ENCODE measurements at regions not wholly inside any gene's neighbourhood (a gene's known extent, or its start where the extent isn't known, plus 50 kb on each side); places are given as distances from the start of the nearest gene placed in this dataset.

DNA sequence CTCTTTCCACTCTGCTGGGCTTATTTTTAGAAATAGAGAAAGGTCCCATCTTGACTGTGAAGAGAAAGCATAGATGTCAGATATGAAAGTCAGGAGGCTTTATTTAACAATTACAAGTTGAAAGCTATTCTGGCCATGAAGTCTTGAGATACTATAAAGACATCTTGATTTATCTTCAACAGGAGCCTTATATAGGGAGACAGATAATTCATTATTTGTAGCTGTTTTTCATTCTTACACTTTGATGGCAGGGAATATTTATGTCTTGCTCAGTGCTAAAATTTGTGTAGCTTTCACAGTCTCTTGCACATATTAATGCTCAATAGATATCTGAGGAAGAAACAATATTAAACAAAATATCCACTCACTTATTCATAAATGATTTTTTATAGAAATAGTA lies 248.8 kb downstream of the C3orf38 start:
- no peak overlapping the region for H3K4me2 ChIP-seq (ENCODE audit: low read length)
- no peak for TF ChIP-seq SMC3 (conservative IDR thresholded peaks at IDR 0.05; ENCODE audit: poor library complexity)
- no peak for TF ChIP-seq RAD21 (conservative IDR thresholded peaks at IDR 0.05)
- no peak for TF ChIP-seq EZH2 (IDR thresholded peaks at IDR 0.05; ENCODE audit: borderline replicate concordance, insufficient read depth, low read length, poor library complexity, severe bottlenecking)
- TF ChIP-seq EP300 (conservative IDR thresholded peaks at IDR 0.05; ENCODE audit: poor library complexity, severe bottlenecking): no peak
- TF ChIP-seq POLR2AphosphoS5 (IDR thresholded peaks at IDR 0.05): no peak
- TF ChIP-seq, protein P1, sequence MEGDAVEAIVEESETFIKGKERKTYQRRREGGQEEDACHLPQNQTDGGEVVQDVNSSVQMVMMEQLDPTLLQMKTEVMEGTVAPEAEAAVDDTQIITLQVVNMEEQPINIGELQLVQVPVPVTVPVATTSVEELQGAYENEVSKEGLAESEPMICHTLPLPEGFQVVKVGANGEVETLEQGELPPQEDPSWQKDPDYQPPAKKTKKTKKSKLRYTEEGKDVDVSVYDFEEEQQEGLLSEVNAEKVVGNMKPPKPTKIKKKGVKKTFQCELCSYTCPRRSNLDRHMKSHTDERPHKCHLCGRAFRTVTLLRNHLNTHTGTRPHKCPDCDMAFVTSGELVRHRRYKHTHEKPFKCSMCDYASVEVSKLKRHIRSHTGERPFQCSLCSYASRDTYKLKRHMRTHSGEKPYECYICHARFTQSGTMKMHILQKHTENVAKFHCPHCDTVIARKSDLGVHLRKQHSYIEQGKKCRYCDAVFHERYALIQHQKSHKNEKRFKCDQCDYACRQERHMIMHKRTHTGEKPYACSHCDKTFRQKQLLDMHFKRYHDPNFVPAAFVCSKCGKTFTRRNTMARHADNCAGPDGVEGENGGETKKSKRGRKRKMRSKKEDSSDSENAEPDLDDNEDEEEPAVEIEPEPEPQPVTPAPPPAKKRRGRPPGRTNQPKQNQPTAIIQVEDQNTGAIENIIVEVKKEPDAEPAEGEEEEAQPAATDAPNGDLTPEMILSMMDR (IDR thresholded peaks at IDR 0.05; ENCODE audit: poor library complexity, severe bottlenecking): no peak
- TF ChIP-seq TAF1 (IDR thresholded peaks at IDR 0.05; ENCODE audit: low read depth): no peak
- TF ChIP-seq, protein P2, sequence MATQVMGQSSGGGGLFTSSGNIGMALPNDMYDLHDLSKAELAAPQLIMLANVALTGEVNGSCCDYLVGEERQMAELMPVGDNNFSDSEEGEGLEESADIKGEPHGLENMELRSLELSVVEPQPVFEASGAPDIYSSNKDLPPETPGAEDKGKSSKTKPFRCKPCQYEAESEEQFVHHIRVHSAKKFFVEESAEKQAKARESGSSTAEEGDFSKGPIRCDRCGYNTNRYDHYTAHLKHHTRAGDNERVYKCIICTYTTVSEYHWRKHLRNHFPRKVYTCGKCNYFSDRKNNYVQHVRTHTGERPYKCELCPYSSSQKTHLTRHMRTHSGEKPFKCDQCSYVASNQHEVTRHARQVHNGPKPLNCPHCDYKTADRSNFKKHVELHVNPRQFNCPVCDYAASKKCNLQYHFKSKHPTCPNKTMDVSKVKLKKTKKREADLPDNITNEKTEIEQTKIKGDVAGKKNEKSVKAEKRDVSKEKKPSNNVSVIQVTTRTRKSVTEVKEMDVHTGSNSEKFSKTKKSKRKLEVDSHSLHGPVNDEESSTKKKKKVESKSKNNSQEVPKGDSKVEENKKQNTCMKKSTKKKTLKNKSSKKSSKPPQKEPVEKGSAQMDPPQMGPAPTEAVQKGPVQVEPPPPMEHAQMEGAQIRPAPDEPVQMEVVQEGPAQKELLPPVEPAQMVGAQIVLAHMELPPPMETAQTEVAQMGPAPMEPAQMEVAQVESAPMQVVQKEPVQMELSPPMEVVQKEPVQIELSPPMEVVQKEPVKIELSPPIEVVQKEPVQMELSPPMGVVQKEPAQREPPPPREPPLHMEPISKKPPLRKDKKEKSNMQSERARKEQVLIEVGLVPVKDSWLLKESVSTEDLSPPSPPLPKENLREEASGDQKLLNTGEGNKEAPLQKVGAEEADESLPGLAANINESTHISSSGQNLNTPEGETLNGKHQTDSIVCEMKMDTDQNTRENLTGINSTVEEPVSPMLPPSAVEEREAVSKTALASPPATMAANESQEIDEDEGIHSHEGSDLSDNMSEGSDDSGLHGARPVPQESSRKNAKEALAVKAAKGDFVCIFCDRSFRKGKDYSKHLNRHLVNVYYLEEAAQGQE (IDR thresholded peaks at IDR 0.05; ENCODE audit: borderline replicate concordance): no peak
- no peak for TF ChIP-seq MXI1 (conservative IDR thresholded peaks at IDR 0.05; ENCODE audit: poor library complexity, severe bottlenecking)
- no peaks in the 10 kb centered on the region for H3K27me3 ChIP-seq (ENCODE audit: insufficient read depth, low read depth, low read length)
- no peaks in the 10 kb centered on the region for H3K36me3 ChIP-seq (ENCODE audit: insufficient read depth, low read length)
- no peak overlapping the region for H3K9ac ChIP-seq (ENCODE audit: low read length)
- no peaks in the 10 kb centered on the region for H3F3A ChIP-seq (ENCODE audit: insufficient read depth, low read length, poor library complexity, severe bottlenecking)
- no peaks in the 10 kb centered on the region for H3K79me2 ChIP-seq (replicated peaks; ENCODE audit: insufficient read depth, low read length)
- no peaks in the 10 kb centered on the region for H3K9me3 ChIP-seq (ENCODE audit: low read length)
- no peak overlapping the region for H3K4me3 ChIP-seq (ENCODE audit: low read length)
- no peak overlapping the region for H3K27ac ChIP-seq (ENCODE audit: low read length)
- no peaks in the 10 kb centered on the region for H3K9me2 ChIP-seq (ENCODE audit: insufficient read depth, low read length)
- H4K20me1 ChIP-seq (ENCODE audit: insufficient read depth): no peaks in the 10 kb centered on the region
- H2AFZ ChIP-seq (ENCODE audit: low read depth, low read length): no peak overlapping the region

DNA sequence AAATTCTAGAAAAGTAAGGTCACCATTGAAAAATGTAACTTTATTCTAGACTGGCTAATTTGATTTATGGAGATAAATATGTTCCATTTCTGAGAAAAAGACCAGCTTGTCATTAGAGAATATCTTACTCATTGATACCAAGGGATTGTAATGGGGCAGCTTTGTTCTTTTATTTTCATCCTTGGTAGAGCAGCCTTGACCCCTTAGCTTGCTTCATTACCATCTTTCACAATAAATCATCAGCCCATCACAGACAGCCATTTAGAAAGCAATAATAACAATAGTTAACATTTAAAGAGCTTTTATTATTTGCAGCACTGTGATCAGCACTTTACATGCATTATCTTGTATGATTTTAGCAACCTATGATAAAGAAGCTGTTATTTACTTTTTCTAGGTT lies 253.6 kb downstream of the C3orf38 start:
- Histone ChIP-seq H3K27me3 (ENCODE audit: insufficient read depth, low read depth, low read length) (no peaks in the 10 kb centered on the region), H3K36me3 (ENCODE audit: insufficient read depth, low read length) (no peaks in the 10 kb centered on the region)
- TF ChIP-seq SMC3 (conservative IDR thresholded peaks at IDR 0.05; ENCODE audit: poor library complexity) (no peak), POLR2AphosphoS5 (IDR thresholded peaks at IDR 0.05) (no peak), RAD21 (conservative IDR thresholded peaks at IDR 0.05) (no peak), MXI1 (conservative IDR thresholded peaks at IDR 0.05; ENCODE audit: poor library complexity, severe bottlenecking) (no peak), TAF1 (IDR thresholded peaks at IDR 0.05; ENCODE audit: low read depth) (no peak), EP300 (conservative IDR thresholded peaks at IDR 0.05; ENCODE audit: poor library complexity, severe bottlenecking) (no peak), EZH2 (IDR thresholded peaks at IDR 0.05; ENCODE audit: borderline replicate concordance, insufficient read depth, low read length, poor library complexity, severe bottlenecking) (no peak)
- TF ChIP-seq, protein P2 (IDR thresholded peaks at IDR 0.05; ENCODE audit: borderline replicate concordance): no peak
- TF ChIP-seq, protein P1 (IDR thresholded peaks at IDR 0.05; ENCODE audit: poor library complexity, severe bottlenecking): no peak

More for the DNA sequence above, 253.6 kb downstream of the C3orf38 start:
- H4K20me1 ChIP-seq (ENCODE audit: insufficient read depth): no peaks in the 10 kb centered on the region
- H3K9me3 ChIP-seq (ENCODE audit: low read length): no peaks in the 10 kb centered on the region
- H3K4me2 ChIP-seq (ENCODE audit: low read length): no peak overlapping the region
- H3K27ac ChIP-seq (ENCODE audit: low read length): no peak overlapping the region
- no peak overlapping the region for H3K9ac ChIP-seq (ENCODE audit: low read length)
- no peaks in the 10 kb centered on the region for H3F3A ChIP-seq (ENCODE audit: insufficient read depth, low read length, poor library complexity, severe bottlenecking)
- H3K9me2 ChIP-seq (ENCODE audit: insufficient read depth, low read length): no peaks in the 10 kb centered on the region
- no peak overlapping the region for H3K4me3 ChIP-seq (ENCODE audit: low read length)
- H2AFZ ChIP-seq (ENCODE audit: low read depth, low read length): no peak overlapping the region
- no peaks in the 10 kb centered on the region for H3K79me2 ChIP-seq (replicated peaks; ENCODE audit: insufficient read depth, low read length)

Data from neural cell (in vitro differentiated cells).